ENCODE measurements at regions not wholly inside any gene's neighbourhood (a gene's known extent, or its start where the extent isn't known, plus 50 kb on each side); places are given as distances from the start of the nearest gene placed in this dataset.

GRCh38 chr2:47662552-47662951 lies 91.8 kb upstream of the KCNK12 start:
- TF ChIP-seq GATA2 (IDR thresholded peaks at IDR 0.05; ENCODE audit: low read depth, low read length) (no peak), GATA3 (IDR thresholded peaks at IDR 0.05; ENCODE audit: low read depth, low read length) (no peak)

Data from SH-SY5Y (cell line).